Lower leg skin (tissue), 3 donors: ENCODE measurements at regions not wholly inside any gene's neighbourhood (a gene's known extent, or its start where the extent isn't known, plus 50 kb on each side); places are given as distances from the start of the nearest gene placed in this dataset.

ENCODE experiments used
- POLR2A ChIP-seq, 2 donors: fragments of 450-650 bp; IDR thresholded peaks; one replicate each; pipeline ENCODE4 v1.6.1; 2016 to 2017; ENCODE audit warnings: antibody characterized with exemption in 2 of 2, mild to moderate bottlenecking in 1 of 2, moderate library complexity in 1 of 2
- TF ChIP-seq, protein P1 (sequence below), 3 donors: fragments of 450-650 bp; IDR thresholded peaks; one replicate each; pipeline ENCODE4 v1.5.1; 2016; ENCODE audit warnings: antibody characterized with exemption in 3 of 3, mild to moderate bottlenecking in 3 of 3, moderate library complexity in 2 of 3

DNA sequence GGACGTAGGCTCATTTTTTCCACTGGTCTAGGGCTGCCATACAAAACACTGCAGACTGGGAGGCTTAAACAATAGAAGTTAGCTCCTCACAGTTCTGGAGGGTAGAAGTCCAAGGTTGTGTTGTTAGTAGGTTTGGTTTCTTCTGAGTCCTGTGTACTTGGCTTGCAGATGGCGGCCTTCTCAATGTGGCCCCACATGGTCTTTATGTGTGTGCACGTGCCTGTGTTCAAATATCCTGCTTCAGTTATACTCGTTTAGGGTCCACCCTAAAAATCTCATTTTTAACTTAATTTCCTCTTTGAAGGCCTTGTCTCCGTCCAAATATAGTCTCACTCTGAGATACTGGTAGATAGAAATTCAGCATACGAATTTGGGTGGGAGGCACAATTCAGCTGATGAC lies 542.4 kb downstream of the HAPSTR1 start:
- TF ChIP-seq, protein P1, sequence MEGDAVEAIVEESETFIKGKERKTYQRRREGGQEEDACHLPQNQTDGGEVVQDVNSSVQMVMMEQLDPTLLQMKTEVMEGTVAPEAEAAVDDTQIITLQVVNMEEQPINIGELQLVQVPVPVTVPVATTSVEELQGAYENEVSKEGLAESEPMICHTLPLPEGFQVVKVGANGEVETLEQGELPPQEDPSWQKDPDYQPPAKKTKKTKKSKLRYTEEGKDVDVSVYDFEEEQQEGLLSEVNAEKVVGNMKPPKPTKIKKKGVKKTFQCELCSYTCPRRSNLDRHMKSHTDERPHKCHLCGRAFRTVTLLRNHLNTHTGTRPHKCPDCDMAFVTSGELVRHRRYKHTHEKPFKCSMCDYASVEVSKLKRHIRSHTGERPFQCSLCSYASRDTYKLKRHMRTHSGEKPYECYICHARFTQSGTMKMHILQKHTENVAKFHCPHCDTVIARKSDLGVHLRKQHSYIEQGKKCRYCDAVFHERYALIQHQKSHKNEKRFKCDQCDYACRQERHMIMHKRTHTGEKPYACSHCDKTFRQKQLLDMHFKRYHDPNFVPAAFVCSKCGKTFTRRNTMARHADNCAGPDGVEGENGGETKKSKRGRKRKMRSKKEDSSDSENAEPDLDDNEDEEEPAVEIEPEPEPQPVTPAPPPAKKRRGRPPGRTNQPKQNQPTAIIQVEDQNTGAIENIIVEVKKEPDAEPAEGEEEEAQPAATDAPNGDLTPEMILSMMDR (IDR thresholded peaks at IDR 0.05) = no peak
- TF ChIP-seq POLR2A (IDR thresholded peaks at IDR 0.05) = no peak
